ENCODE measurements at regions not wholly inside any gene's neighbourhood (a gene's known extent, or its start where the extent isn't known, plus 50 kb on each side); places are given as distances from the start of the nearest gene placed in this dataset.
"Not testable (repeated sequence)": the region's sequence is repeated elsewhere in the genome, so short reads cannot be mapped to it uniquely, and the experiment has no call there.

DNA sequence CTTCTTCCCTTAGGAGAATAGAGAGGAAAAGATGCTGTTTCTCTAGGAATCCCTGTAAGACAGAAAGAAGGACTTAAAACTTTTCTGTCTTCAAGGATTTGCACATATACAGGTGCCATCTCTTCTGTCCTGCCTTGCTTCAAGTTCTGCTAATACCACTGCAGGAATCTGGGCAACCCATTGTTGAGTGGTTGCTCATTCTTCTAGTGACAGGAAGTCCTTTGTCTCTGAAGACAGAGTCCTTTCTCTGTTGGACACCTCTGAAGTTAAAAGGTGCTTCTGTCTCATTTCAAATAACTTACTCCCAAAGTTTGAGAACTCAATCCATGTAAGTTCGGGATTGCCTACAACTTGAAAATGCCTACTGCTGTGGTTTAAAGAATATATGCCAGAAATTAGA, 114.4 kb upstream of the TMTC4 start:
- CTCF ChIA-PET, result no interaction called here
- DNase-seq (ENCODE audit: extremely low spot score), result no peak
- POLR2A ChIA-PET, result no interaction called here
- TF ChIP-seq, protein P1, sequence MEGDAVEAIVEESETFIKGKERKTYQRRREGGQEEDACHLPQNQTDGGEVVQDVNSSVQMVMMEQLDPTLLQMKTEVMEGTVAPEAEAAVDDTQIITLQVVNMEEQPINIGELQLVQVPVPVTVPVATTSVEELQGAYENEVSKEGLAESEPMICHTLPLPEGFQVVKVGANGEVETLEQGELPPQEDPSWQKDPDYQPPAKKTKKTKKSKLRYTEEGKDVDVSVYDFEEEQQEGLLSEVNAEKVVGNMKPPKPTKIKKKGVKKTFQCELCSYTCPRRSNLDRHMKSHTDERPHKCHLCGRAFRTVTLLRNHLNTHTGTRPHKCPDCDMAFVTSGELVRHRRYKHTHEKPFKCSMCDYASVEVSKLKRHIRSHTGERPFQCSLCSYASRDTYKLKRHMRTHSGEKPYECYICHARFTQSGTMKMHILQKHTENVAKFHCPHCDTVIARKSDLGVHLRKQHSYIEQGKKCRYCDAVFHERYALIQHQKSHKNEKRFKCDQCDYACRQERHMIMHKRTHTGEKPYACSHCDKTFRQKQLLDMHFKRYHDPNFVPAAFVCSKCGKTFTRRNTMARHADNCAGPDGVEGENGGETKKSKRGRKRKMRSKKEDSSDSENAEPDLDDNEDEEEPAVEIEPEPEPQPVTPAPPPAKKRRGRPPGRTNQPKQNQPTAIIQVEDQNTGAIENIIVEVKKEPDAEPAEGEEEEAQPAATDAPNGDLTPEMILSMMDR (IDR thresholded peaks at IDR 0.05; ENCODE audit: control extremely low read depth, extremely low read depth, low read depth, missing control alignments), result no peak

DNA sequence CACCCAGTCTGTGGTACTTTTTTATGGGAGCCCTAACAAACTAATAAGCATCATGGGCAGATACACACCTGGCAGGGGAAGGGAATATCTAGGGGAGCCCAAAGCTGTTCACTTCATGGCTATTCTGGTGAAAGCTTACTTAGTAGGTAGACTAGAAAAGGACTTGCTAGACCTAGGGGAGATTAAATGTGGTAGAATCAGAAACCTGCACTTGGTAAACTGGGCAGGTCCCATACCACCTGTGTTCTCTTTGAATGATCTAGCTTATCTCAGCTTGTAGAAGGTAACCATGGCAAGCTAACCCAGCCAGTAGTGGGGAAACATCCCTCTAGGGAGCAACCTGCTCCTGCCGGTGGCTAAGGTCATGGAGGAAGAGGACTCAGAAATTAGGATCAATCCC, 113.9 kb upstream of the TMTC4 start:
- ChIA-PET POLR2A (no interaction called here), CTCF (no interaction called here)
- DNase-seq (ENCODE audit: extremely low spot score), result no peak
- TF ChIP-seq, protein P1 (IDR thresholded peaks at IDR 0.05; ENCODE audit: control extremely low read depth, extremely low read depth, low read depth, missing control alignments), result no peak

DNA sequence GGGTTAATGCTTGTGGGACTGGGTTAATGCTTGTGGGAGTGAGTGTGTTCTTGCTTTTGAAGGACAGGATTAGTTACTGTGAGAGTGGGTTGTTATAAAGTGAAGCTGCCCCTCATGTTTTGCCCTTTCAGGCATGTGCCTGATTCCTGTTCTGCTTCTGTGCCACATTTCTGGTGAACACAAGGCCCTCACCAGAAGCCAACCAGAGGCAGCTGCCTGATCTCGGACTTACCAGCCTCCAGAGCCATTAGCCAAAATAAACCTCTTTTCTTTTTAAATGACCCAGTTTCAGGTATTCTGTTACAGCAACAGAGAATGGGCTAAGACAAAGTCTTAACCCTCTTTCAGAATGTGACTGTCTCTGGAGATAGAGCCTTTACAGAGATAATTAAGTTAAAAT, 113.3 kb upstream of the TMTC4 start:
- TF ChIP-seq, protein P1 (IDR thresholded peaks at IDR 0.05; ENCODE audit: control extremely low read depth, extremely low read depth, low read depth, missing control alignments), result no peak
- CTCF ChIA-PET, result no interaction called here
- POLR2A ChIA-PET, result no interaction called here
- DNase-seq (ENCODE audit: extremely low spot score), result no peak

DNA sequence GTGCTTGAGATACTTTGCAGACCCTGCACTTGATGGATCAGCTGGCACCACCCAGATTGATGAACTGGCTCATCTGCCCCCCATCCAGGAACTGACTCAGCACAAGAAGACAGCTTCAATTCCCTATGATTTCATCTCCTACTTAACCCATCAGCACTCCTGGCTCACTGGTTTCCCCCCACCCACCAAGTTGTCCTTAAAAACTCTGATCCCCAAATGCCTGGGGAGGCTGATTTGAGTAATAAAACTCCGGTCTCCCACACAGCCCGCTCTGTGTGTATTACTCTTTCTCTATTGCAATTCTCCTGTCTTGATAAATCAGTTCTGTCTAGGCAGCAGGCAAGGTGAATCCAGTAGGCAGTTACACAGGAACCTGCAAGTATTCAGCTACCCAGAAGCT, 102.1 kb upstream of the TMTC4 start:
- CTCF ChIA-PET, result not testable (repeated sequence)

DNA sequence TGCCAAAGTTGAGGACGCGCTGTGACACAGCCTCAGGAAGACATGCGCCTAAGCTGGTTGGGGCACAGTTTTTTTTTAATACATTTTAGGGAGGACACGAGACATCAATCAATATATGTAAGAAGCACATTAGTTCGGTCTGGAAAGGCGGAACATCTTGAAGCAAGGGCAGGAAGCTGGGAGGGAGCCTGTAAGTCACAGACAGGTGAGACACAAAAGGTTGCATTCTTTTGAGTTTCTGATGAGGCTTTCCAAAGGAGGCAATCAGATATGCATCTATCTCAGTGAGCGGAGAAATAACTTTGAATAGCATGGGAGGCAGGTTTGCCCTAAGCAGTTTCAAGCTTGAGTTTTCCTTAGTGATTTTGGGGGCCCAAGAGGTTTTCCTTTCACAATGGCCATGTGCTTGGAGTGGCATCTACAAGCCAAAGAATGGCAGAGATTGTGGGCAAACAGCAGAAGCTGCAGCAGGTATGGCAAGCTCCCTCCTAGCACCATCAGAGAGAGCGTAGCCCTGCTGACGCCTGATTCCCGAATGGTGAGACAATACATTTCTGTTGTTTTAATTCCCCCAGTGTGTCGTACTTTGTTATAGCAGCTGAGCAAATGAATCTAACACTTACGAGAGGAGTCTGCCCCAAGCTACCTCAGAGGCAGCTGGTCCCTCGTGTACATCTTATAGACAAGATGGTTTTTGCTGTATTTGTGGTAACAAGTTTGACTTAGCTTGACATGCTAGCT, 99.5 kb upstream of the TMTC4 start:
- ChIA-PET CTCF (no interaction called here), POLR2A (no interaction called here)
- TF ChIP-seq, protein P1 (IDR thresholded peaks at IDR 0.05; ENCODE audit: control extremely low read depth, extremely low read depth, low read depth, missing control alignments), result no peak
- no peak for DNase-seq (ENCODE audit: extremely low spot score)

More for the DNA sequence above, 102.1 kb upstream of the TMTC4 start:
- POLR2A ChIA-PET; DNase-seq (ENCODE audit: extremely low spot score): not testable (repeated sequence)

DNA sequence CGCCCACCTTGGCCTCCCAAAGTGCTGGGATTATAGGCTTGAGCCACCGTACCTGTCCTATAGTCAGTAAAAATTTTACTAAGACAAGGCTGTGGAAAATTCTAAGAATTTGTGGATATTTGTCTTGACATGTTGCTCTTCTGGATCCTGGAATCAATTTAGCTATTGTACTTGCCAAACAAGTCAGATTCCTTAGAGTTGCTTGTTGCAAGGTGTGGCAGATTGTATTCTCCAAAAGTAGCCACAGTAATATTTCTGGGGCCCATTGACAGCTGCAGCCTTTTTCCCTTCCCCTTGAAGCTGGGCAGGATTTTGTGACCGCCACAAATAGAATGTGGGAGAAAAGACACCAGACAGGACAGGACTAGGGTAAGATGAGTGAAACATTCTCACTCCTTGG, 98.8 kb upstream of the TMTC4 start:
- CTCF ChIA-PET, result no interaction called here
- no peak for DNase-seq (ENCODE audit: extremely low spot score)
- TF ChIP-seq, protein P1 (IDR thresholded peaks at IDR 0.05; ENCODE audit: control extremely low read depth, extremely low read depth, low read depth, missing control alignments), result no peak
- POLR2A ChIA-PET, result no interaction called here

DNA sequence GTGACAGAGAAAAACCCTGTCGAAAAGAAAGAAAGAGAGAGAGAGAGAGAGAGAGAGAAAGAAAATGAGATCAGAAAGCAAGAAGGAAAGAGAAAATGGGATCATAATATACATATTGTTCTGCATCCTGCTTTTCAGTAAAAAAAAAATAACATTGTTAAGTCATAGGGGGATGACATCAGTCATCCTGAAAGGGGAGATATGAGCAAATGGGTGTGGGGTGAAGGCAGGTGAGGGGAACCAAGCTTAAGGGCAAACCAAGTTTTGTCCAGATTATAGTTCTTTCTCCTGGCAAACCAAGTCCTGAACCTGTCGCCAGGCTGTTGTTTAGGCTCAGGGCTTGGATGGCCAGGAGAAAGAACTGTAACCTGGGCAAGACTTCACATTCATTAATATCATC, 92.6 kb upstream of the TMTC4 start:
- no peak for DNase-seq (ENCODE audit: extremely low spot score)
- TF ChIP-seq, protein P1 (IDR thresholded peaks at IDR 0.05; ENCODE audit: control extremely low read depth, extremely low read depth, low read depth, missing control alignments), result no peak
- CTCF ChIA-PET, result interaction anchor here (1.7 kb wide), 1 partner anchor 9 kb away, joined by 6 read pairs; no protein-coding TSS in a partner anchor
- POLR2A ChIA-PET, result no interaction called here

DNA sequence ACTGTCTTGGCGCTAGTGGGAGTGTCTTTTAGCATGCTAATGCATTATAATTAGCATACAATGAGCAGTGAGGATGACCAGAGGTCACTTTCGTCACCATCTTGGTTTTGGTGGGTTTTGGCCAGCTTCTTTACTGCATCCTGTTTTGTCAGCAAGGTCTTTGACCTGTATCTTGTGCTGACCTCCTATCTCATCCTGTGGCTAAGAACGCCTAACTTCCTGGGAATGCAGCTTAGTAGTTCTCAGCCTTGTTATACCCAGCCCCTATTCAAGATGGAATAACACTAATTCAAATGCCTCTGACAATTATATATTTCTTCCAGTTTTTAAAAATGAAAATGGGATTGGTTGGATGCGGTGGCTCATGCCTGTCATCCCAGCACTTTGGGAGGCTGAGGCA, 92.0 kb upstream of the TMTC4 start:
- DNase-seq (ENCODE audit: extremely low spot score); POLR2A ChIA-PET; CTCF ChIA-PET: not testable (repeated sequence)

Measured in GM10248 (cell line).